Thyroid gland (tissue), 4 donors: ENCODE measurements at regions not wholly inside any gene's neighbourhood (a gene's known extent, or its start where the extent isn't known, plus 50 kb on each side); places are given as distances from the start of the nearest gene placed in this dataset.

Experiments
- CTCF ChIP-seq, 6 experiments: fragments of 200-600 bp in 3 of 6; fragments of 450-650 bp in 3 of 6; sonication (generic) in 3 of 6; IDR thresholded peaks; one replicate each; pipeline ENCODE4 v1.5.1; 2016 to 2019; ENCODE audit warnings: antibody characterized with exemption in 6 of 6, mild to moderate bottlenecking in 2 of 6, inconsistent platforms in 1 of 6, moderate library complexity in 1 of 6
- POLR2A ChIP-seq, 2 donors: fragments of 450-650 bp; IDR thresholded peaks; one replicate each; pipeline ENCODE4 v1.6.1; 2017; ENCODE audit warnings: antibody characterized with exemption in 2 of 2, mild to moderate bottlenecking in 2 of 2, moderate library complexity in 1 of 2

GRCh38 chr13:51519771-51520216 lies 64.5 kb upstream of the WDFY2 start:
- no peak for TF ChIP-seq CTCF (IDR thresholded peaks at IDR 0.05)
- TF ChIP-seq POLR2A (IDR thresholded peaks at IDR 0.05): no peak
